Right atrium auricular region (tissue), 2 donors: ENCODE measurements at regions not wholly inside any gene's neighbourhood (a gene's known extent, or its start where the extent isn't known, plus 50 kb on each side); places are given as distances from the start of the nearest gene placed in this dataset.
A peak's percentile ranks its signal among the peaks of the same experiment; 100 is the strongest.

Experiments used
- DNase-seq: peaks from one replicate; pipeline ENCODE4 v3.0.0-alpha.2; 2019; ENCODE audit warnings: low spot score
- H3K27ac ChIP-seq, 2 donors: fragments of 200-600 bp; sonication (generic); 1 replicate in 1 of 2; 2 replicates in 1 of 2; pipeline ENCODE4 v1.5.1; 2016 to 2019
- H3K27me3 ChIP-seq, 2 donors: fragments of 200-600 bp; sonication (generic); one replicate each; pipeline versions ENCODE4 v1.5.1 to v1.6.0; 2017 to 2019
- H3K36me3 ChIP-seq: fragments of 200-600 bp; sonication (generic); one replicate; pipeline ENCODE4 v1.5.1; 2016
- H3K4me1 ChIP-seq, 2 donors: fragments of 200-600 bp; sonication (generic); one replicate each; pipeline versions ENCODE4 v1.5.1 to v1.6.0; 2017 to 2019
- H3K4me3 ChIP-seq, 2 donors: fragments of 200-600 bp; sonication (generic); 1 replicate in 1 of 2; 2 replicates in 1 of 2; pipeline ENCODE4 v1.5.1; 2017 to 2019; ENCODE audit warnings: mild to moderate bottlenecking in 1 of 2, moderate library complexity in 1 of 2
- H3K9me3 ChIP-seq, 2 donors: fragments of 200-600 bp; sonication (generic); one replicate each; pipeline ENCODE4 v1.5.1; 2019
- CTCF ChIP-seq, 2 donors: fragments of 200-600 bp; sonication (generic); IDR thresholded peaks; one replicate each; pipeline ENCODE4 v1.5.1; 2019; ENCODE audit warnings: antibody characterized with exemption in 2 of 2

GRCh38 chr3:182710557-182711157, 82.6 kb upstream of the ATP11B start:
- peak; percentile 30 to 63 for TF ChIP-seq CTCF (IDR thresholded peaks at IDR 0.05)
- no peaks in the 10 kb centered on the region for H3K36me3 ChIP-seq
- no peak for DNase-seq
- no peak overlapping the region for H3K27ac ChIP-seq
- H3K9me3 ChIP-seq = no peaks in the 10 kb centered on the region
- no peak overlapping the region for H3K4me3 ChIP-seq
- peaks cover 0 to 6% of the 10 kb centered on the region in 2 donors for H3K4me1 ChIP-seq
- H3K27me3 ChIP-seq = no peaks in the 10 kb centered on the region

- Histone ChIP-seq H3K4me3 (no peak overlapping the region), H3K4me1 (peaks cover 0 to 6% of the 10 kb centered on the region in 2 donors), H3K36me3 (no peaks in the 10 kb centered on the region), H3K9me3 (no peaks in the 10 kb centered on the region), H3K27me3 (no peaks in the 10 kb centered on the region), H3K27ac (no peak overlapping the region)
- no peak for DNase-seq
- no peak for TF ChIP-seq CTCF (IDR thresholded peaks at IDR 0.05)
Measured at GRCh38 chr3:182711261-182711683, 82.0 kb upstream of the ATP11B start.

- TF ChIP-seq CTCF (IDR thresholded peaks at IDR 0.05) = no peak
- Histone ChIP-seq H3K9me3 (no peaks in the 10 kb centered on the region), H3K27me3 (no peaks in the 10 kb centered on the region), H3K36me3 (no peaks in the 10 kb centered on the region), H3K4me1 (peaks cover 0 to 6% of the 10 kb centered on the region in 2 donors), H3K4me3 (no peak overlapping the region), H3K27ac (no peak overlapping the region)
- DNase-seq = no peak
Measured at GRCh38 chr3:182711853-182712252, 81.5 kb upstream of the ATP11B start.

DNA sequence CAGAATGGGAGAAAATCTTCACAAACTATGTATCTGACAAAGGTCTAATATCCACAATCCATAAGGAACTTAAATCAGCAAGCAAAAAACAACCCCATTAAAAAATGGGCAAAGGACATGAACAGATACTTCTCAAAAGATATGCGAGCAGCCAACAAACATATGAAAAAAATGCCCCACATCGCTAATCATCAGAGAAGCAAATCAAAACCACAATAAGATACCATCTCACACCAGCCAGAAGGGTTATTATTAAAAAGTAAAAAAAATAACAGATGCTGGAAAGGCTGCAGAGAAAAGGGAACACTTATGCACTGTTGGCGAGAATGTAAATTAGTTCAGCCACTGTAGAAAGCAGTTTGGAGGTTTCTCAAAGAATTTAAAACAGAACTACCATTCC, 80.2 kb upstream of the ATP11B start:
- no peak for DNase-seq
- Histone ChIP-seq H3K27me3 (no peaks in the 10 kb centered on the region), H3K36me3 (no peaks in the 10 kb centered on the region), H3K9me3 (no peaks in the 10 kb centered on the region), H3K4me1 (peaks cover 0 to 6% of the 10 kb centered on the region in 2 donors), H3K27ac (no peak overlapping the region), H3K4me3 (no peak overlapping the region)
- no peak for TF ChIP-seq CTCF (IDR thresholded peaks at IDR 0.05)

DNA sequence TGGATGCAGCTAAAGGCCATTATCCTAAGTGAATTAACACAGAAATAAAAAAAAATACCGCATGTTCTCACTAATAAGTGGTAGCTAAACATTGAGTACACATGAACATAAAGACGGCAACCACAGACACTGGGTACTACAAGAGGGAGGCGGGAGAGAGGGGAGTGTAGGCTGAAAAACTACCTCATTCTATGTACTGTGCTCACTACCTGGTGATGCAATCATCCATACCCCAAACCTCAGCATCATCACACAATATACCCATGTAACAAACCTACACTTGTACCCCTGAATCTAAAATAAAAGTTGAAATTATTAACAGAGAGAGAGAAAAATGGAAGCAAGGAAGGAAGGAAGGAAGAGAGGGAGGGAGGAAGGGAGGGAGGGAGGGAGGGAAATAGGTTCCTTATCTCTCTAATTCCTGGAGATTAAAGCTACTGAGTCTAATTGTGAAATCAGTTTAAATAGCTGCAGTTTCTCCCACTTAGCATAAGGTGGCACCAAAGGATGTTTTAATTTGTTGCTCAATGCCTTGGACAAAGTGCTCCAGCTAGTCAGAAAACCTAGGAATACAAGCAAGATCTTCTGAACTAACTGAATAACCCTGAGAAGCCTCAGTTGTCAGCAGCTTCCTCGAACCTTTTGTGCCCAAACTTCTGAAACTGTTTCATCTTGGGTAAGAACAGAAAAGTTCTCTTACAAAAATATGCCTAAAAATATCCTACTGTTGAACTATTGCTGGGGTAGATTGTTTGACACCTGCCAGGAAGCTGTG, 79.4 kb upstream of the ATP11B start:
- H3K27ac ChIP-seq = no peak overlapping the region
- H3K4me3 ChIP-seq = no peak overlapping the region
- DNase-seq = no peak
- peak in 1 of 2 donors; percentile 74 for TF ChIP-seq CTCF (IDR thresholded peaks at IDR 0.05)
- peaks cover 0 to 6% of the 10 kb centered on the region in 2 donors for H3K4me1 ChIP-seq
- H3K9me3 ChIP-seq = no peaks in the 10 kb centered on the region
- H3K36me3 ChIP-seq = no peaks in the 10 kb centered on the region
- H3K27me3 ChIP-seq = no peaks in the 10 kb centered on the region
